SK-N-MC (cell line): ENCODE measurements at regions not wholly inside any gene's neighbourhood (a gene's known extent, or its start where the extent isn't known, plus 50 kb on each side); places are given as distances from the start of the nearest gene placed in this dataset.

Experiments used
- EZH2 ChIP-seq: fragments of 200-600 bp; sonication (generic); IDR thresholded peaks from one replicate; pipeline ENCODE4 v1.6.1; 2017; ENCODE audit warnings: antibody characterized with exemption
- POLR2AphosphoS5 ChIP-seq: IDR thresholded peaks from 2 replicates; pipeline ENCODE4 v1.6.1; 2012; ENCODE audit warnings: mild to moderate bottlenecking, low read depth, low read length, borderline replicate concordance

GRCh38 chr1:209038316-209038715, 545.2 kb upstream of the CAMK1G start:
- TF ChIP-seq EZH2 (no peak), POLR2AphosphoS5 (no peak)
